Testis (tissue), 2 donors: ENCODE measurements at regions not wholly inside any gene's neighbourhood (a gene's known extent, or its start where the extent isn't known, plus 50 kb on each side); places are given as distances from the start of the nearest gene placed in this dataset.

ENCODE experiments used
- CTCF ChIP-seq, 3 experiments: fragments of 450-650 bp in 2 of 3; fragments of 200-600 bp in 1 of 3; sonication (generic) in 1 of 3; IDR thresholded peaks; one replicate each; pipeline ENCODE4 v1.5.1; 2016 to 2019; ENCODE audit warnings: antibody characterized with exemption in 3 of 3, mild to moderate bottlenecking in 2 of 3, moderate library complexity in 1 of 3
- POLR2A ChIP-seq: fragments of 450-650 bp; IDR thresholded peaks from one replicate; pipeline ENCODE4 v1.6.1; 2017; ENCODE audit warnings: antibody characterized with exemption, mild to moderate bottlenecking, moderate library complexity

- no peak for TF ChIP-seq CTCF (IDR thresholded peaks at IDR 0.05)
- TF ChIP-seq POLR2A = no peak
Observed at GRCh38 chr6:92967362-92967761, 452.0 kb downstream of the EPHA7 start.
